GM04504 (cell line): ENCODE measurements at regions not wholly inside any gene's neighbourhood (a gene's known extent, or its start where the extent isn't known, plus 50 kb on each side); places are given as distances from the start of the nearest gene placed in this dataset.

Experiments used
- DNase-seq: peaks from one replicate; pipeline ENCODE4 v3.0.0-alpha.2; 2012; ENCODE audit warnings: low read depth

- no peak for DNase-seq
Measured at GRCh38 chr4:120431180-120431579, 364.5 kb upstream of the MAD2L1 start.

DNA sequence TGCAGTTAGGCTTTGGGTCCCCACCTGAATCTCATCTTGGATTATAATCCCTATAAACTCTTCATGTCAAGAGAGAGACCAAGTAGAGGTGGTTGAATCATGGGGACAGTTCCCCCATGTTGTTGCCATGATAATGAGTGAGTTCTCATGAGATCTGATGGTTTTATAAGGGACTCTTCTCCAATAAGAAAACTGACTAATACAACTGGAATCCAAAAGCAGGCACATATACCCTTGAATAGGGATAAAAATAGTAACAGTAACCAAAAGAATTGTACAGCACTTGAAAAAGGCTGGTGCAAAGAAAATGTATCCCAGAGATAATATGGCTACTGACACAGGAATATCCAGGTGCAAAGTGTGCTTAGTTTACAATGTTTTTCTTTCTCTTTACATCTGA is 351.5 kb upstream of the MAD2L1 start:
- no peak for DNase-seq

DNA sequence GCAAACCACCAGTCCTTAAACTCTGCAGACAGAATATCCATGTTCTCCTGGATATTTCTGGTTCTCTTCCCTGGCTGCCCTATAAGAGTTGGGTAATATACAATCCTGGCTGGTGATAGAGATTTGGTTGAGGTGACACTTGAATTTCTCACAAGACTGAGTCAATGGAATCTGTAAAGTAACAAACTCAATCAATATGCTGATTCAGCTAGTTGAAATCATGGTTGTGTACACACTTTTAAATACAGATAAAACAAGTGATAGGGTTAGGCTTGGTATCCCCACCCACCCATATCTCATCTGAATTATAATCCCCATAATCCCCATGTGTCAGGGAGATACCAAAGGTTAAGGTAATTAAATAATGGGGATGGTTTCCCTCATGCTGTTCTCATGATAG is 349.2 kb upstream of the MAD2L1 start:
- no peak for DNase-seq

GRCh38 chr4:120406960-120407359 is 340.3 kb upstream of the MAD2L1 start:
- DNase-seq = no peak

DNA sequence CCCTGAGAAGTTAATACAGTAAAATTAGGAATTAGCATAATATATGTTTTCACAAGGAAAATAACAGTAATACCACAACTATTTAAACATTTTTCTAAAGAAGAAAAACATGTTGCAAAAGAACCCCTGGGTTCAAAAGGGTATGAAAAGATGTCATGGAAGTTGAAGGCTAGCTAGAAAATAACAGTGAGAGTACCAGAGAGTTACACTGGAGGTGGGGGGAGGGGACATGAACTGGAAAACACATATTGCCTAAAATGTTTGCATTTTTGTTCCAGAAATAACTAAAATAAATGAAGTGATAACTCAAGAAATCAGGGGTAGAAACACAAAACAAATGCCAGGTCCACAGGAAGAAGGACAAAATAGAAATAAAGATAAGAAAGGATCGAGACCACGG is 336.6 kb upstream of the MAD2L1 start:
- no peak for DNase-seq

DNA sequence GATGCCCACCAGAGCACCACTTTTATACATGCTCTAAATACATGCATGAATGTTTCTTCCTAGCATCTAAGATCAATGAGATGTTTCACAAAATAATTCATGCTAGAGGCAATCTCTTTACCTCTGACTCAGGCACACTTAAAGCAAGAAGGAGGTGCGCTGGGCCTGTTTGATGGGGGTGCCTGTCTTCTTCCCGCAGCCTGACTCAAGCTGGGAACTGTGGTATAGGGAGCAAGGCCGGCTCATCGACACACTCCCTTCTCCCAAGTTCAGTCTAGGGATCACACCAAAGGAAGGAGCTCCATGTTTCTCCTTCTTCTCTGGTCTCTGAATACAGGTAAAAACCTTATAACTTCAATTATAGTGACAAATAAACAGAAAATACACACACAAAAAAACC is 333.8 kb upstream of the MAD2L1 start:
- DNase-seq = no peak

GRCh38 chr4:120399826-120400225 is 333.2 kb upstream of the MAD2L1 start:
- no peak for DNase-seq

GRCh38 chr4:120395746-120396145 is 329.1 kb upstream of the MAD2L1 start:
- no peak for DNase-seq

GRCh38 chr4:120355881-120356280 is 289.2 kb upstream of the MAD2L1 start:
- DNase-seq = no peak

GRCh38 chr4:120354381-120354780 is 287.7 kb upstream of the MAD2L1 start:
- DNase-seq = no peak

- no peak for DNase-seq
Measured at GRCh38 chr4:120353235-120353634, 286.6 kb upstream of the MAD2L1 start.

DNA sequence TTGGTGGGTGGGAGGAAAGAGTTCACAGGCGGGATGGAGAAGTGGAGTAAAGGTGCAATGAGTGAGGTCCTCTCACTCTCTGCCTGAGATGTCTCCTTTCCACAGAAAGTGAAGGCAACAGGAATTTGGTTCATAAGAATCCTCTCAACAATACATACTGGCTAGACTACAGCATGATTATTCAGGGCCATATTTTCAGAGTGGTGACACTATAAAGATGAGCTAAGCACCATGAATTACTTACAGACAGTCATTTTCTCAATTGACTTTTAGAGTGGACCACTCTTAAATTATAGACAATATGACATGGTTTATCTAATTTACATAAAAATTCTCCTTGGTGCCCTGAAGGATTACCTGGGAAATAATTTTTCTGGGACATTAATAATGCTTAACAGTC is 286.1 kb upstream of the MAD2L1 start:
- no peak for DNase-seq

GRCh38 chr4:120348948-120349347 is 282.3 kb upstream of the MAD2L1 start:
- no peak for DNase-seq

DNA sequence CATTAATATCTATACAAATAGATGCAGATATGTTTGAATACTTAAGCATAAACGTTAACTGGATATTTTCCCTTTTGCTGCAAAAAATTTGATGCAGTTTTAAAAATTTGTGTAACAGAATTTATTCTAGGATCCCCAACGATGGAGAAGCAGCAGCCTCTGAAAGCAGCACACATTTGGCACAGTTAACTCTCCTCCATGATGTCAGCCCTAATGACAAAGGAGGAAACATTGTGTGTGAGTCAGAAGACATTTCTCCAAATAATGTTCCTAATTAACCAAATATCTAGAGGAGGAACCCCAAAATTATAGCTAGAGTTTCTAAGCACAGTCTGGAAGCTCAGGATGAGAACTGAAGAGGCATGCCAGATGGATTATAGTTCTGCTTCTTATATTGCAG is 281.9 kb upstream of the MAD2L1 start:
- no peak for DNase-seq

- no peak for DNase-seq
Measured at GRCh38 chr4:120331486-120332370, 265.1 kb upstream of the MAD2L1 start.

DNA sequence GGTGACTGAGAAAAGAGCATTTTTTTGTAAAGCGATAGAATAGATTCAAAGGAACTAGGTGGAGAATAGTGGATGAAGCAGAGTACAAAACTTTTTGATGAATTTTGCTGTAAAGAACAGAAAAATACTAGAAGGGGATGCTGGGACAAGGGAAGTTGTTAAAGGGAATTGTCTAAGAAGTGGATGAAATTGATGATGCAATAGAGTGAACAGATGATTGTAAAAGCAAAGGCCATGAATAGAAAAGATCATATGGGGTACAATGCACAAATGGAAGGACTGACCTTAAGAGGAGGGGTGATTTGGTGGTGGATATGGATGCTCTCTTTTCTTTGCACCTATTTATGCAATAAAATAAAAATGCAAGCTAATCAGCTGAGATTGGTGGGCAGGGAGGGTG is 262.7 kb upstream of the MAD2L1 start:
- DNase-seq = no peak

DNA sequence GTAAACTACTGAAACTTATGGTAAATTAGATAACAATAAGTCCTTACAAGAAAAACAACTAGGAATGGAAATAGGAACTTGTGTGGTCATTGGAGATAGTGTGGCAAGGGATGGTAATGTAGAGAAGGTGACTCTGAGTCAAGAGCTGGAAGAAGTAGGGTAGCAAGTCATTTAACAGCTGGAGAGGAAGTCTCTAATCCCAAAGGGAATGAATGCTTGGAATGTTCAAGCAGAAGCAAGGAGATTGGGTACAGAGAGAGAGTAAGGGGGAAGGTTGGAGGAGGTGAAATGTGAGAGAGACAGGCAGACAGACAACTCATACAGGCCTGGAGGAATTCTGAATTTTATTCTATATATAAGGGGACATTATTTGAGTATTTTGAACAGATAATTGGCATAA is 260.6 kb upstream of the MAD2L1 start:
- no peak for DNase-seq

DNA sequence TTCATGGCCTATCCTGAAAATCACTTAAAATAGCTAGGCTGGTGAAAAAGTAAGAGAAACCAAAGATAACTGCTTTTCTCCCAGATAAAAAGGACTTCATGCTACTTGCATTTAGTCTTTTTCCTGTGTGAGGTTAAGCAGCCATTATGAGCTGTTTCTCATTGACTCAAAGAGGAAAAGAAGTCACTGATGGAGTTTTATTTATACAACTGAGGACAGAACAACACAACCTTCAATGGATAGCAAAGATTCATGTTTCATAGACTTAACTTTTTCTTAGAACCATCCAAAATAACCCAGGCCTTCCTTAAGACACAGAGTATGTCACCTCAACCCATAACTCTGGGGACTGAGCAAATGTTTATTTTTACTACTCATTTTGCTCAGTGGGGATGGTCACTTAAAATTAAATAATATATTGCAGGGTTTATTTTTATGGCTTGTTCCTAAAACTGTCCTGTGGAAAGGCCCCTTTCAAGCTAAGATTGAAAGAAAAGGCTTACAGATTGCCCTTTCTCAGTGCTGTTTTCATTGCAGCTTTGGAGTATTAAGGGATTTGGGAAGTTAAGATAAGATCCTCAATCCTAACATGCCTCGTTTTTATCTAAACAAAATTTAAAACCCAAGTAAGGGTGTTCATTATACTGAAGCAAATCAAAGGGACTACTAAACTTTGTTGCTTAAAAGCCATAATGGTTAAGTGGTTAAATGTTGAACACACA is 252.6 kb upstream of the MAD2L1 start:
- DNase-seq = no peak

GRCh38 chr4:120318196-120318846 is 251.7 kb upstream of the MAD2L1 start:
- DNase-seq = no peak

- DNase-seq = no peak
Measured at GRCh38 chr4:120317713-120318112, 251.1 kb upstream of the MAD2L1 start.

DNA sequence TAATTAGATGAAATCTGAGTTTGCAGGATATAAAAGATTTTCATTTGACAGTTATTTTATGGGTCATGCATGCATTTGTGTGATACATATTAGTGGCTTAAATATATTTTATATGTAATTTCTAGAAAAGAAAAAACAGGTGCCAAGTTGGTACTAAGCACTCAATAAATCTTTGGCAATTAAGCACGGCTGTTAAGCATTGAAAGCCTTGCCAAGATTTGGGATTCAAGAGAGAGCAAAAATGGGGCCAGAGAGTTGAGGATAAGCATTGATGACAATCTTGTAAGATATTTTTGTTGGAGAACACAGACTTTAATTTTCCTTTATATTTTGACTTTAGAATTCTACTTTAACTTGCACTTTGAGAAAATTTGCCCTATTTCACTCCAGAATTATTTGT is 249.8 kb upstream of the MAD2L1 start:
- DNase-seq = no peak

- no peak for DNase-seq
Measured at GRCh38 chr4:120314969-120315368, 248.3 kb upstream of the MAD2L1 start.

DNA sequence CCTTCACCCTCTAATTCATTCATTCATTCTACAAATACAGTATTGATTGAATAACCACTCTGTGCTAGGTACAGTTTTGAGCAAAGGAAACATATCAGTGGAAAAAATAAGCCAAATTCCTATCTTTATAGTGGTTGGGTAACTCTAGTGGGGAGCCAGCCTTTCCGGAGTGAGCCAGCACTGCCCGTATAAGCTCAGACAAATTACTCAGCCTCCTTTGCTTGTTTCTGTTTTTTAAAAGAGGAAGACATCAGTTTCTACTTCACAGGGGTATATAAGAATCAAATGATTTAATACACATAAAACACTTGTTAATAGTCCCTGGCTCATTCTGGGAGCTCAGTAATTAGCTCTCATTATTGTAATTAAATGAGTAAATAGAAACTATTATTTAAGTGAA is 238.2 kb upstream of the MAD2L1 start:
- DNase-seq = no peak
